Kidney tubule cell (primary cell): ENCODE measurements at regions not wholly inside any gene's neighbourhood (a gene's known extent, or its start where the extent isn't known, plus 50 kb on each side); places are given as distances from the start of the nearest gene placed in this dataset.

Experiments used
- DNase-seq: peaks from one replicate; pipeline ENCODE4 v3.0.0-alpha.2; 2018; ENCODE audit warnings: low spot score

DNA sequence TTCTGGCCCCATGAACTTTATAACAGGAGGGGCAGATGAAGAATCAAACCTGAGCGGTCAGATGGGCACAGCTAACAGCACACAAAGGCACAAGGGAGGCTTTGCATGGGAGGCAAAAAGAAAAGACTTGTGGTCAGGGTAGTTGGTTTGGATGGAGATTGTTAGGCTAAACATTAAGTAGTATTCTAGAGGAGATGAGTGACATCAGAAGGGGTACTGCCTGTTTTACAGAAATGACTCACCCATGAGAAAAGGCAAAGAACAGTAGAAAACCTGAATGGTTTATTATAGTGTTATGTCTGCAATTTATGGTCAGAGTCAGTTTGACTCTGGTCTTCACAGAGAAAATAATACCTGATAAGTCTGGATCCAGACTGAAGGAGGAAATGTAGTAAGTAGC, 129.8 kb upstream of the KIRREL3 start:
- DNase-seq = peak; percentile 17

DNA sequence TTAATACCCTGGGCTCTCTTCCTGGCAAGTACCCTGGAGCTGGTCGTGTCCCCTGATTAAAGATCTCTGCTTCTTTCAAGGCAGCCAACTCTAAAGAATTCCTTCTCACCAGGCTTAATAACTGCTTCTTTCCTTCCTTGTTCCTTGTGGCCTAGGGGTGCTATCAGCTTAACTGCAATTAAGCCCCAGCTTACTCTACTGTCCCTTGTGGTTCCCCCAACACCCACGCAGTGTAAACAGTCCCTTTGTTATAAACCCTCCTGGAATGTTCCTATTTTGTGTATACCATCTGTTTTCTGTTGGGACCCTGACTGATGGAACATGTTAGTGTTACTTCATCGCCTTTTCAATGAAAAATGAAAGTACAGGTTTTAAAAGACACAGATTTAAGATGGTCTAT, 126.4 kb upstream of the KIRREL3 start:
- DNase-seq = no peak

DNA sequence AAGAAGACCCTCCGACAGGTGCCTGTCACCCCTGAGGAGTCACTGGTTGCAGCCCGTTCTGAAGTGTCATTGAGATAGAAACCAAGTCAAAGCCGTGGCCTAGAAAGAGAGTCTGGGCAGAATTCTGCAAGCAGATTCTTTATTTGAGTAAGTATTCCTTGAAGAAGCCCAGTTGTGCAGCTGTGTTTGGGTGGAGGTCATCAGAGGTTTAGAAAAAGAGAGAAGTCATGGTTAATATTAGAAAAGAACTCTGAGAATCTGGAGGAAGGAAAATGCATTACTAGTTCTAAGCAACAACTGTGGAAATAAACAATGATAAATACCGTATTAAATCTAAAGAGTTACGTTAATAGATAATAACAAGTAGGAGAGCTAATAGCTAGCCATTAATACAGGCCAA, 118.8 kb upstream of the KIRREL3 start:
- DNase-seq = no peak

DNA sequence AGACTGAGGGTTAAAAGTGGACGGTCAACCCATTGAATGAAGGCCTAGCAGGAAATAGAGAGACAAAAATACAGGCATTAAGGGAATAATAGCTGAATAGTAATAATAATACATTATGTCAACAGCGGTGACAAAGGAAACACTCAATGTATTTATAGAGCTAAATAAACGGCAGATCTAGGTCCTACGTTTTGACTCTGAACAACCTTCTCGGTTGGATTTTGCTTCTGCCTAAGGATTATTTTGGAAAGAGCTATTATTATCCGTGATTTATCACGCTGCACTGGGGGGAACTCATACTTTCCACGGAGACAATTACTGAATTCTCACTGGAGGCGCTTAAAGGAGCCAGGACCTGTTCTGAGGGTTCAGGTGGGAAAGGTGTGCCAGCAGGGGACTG, 118.2 kb upstream of the KIRREL3 start:
- DNase-seq = no peak

DNA sequence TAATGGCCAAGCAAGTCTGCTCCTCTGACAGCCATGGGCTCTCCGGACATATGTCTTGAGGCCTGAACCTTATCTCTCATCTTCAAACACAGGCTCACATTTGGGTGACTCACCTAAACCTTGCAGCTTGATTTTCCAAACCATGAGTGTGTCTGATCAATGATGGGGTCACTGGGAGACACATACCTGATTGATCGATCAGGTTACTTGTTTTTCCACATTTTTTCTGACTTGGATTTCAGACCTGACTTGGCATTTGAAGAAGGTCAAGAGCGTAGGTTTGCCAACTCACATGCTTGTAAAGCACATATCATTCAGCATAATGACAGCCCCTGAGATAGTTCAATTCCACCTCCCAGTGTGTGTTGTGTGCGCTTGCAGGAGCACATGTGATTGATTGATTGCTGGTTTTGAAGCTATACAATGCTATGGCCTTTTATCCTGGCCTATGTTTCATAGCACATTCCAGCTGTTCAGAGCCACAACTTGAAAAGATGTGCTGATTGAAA, 116.7 kb upstream of the KIRREL3 start:
- DNase-seq = no peak

DNA sequence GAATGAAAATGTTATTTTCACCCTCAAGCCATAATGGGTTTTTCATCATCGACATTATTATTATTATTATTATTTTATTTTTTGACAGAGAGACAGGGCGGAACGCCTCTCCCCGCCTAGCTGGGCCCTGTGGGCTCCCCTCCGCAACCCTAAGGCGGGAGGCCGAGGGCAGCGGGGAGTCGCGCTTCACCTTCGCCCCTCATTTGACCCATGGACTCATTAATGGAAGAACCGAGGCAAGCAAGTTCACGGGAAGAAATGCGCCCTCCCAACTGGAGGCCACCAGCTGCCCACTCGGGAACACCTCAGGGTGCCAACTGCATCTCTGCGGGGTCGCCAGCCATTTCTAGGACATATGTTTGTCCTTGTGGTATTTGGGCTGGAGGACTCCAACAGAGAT, 115.3 kb upstream of the KIRREL3 start:
- DNase-seq = no peak

DNA sequence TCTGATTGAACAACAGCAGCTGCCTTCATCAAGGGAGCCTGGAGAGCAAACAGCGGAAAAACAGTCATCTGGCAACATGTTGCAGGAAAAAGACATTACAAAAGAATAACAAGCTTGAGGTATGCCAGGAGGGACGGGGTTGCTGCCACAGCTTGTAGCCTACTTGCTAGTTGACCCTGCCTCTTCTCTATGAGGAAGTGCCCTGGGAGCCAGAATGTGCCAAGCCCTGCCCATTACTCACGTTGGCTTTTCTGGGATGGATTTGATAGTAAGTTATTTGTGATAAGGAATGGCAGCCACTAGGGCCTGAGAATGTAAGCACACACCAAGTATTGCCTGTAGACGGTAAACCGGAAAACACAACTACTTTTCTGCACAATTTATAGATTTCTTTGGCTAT, 113.5 kb upstream of the KIRREL3 start:
- no peak for DNase-seq

DNA sequence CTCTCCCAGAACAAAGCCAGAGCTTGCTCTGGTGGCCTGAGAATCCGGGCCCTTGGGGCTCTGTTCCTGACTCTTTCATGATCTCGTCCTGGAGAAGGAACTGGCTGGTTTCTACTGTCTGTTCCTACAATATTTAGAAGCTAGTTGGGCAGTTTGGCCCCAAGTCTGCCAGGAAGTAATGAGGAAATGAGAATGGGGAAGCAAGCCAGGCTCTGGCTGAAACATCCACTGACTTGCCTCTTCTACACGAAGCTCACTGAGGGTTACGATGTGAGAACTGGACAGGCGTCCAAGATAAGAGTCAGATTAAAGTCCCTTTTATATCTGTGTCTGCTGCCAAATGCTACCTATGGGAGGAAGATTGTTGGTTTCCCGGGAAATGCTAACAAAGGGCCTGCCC, 110.0 kb upstream of the KIRREL3 start:
- no peak for DNase-seq

DNA sequence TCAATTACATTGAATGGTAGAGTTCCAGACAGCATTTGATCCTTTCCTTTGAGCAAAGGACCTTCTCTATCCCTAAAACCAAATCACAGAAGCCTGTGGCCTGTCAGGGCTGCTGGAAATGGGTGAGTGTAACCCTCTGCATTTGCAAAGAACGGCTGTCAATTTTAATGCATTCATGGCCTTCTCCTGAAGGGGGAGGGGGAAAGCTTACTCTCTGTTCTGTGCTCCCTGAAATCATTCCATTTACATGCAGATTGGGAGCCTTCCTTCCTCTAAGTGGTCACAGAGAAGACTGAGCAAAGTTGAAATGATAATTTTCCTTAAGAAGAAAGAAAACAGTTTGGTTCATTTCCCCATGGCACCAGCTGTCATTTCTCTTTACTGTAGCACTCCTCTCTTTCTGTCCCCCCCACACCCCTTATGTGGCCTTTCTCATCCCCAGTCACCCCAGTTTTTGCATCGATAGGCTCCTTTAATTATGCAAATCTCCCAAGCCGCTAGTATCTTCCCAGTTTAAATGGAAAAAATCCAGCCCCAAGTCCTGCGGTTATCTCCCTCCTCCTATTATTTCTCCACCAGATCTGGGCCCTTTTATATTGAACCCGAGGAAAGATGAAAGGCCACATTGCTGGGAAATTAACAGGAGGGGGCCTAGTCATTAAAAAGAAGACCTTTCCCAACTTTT, 109.4 kb upstream of the KIRREL3 start:
- DNase-seq = no peak

DNA sequence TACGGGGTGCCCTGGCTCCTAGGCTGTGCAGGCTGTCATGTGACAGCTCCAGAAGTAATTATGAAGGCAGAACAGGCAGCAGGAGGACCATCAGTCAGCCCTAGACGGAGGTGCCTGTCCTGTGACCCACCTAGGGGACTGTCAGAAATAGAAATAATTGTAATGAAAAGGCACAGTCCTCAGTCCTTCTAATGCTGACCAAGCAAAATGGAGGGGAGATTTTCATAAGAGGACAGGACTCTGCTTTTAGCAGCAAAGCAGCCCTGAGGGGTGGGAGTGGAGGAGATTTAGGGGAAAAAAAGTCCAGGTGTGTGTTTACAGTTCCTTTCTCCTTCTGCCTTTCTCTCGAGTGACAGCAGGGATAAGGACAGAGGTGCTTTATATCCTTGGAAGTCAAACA, 108.3 kb upstream of the KIRREL3 start:
- no peak for DNase-seq

DNA sequence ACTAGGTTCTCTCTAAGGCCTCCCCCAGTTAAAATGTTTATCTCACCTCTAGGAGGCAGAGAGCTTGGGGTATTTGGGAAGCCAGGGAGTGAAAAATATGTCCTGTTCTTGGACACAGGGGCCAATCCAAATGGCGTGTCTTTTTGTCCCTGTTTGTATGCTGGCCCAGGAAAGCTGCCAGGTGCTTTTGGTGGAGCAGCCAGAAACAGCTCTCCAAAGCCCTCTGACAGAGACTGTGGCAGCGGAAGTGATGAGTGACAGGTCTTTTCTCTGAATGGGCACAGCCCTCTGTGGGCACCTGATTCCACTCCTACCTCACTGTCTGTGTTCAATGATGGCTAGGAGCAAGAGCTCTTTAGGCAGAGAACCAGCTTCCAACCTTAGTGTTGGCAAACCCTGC, 106.4 kb upstream of the KIRREL3 start:
- DNase-seq = no peak

DNA sequence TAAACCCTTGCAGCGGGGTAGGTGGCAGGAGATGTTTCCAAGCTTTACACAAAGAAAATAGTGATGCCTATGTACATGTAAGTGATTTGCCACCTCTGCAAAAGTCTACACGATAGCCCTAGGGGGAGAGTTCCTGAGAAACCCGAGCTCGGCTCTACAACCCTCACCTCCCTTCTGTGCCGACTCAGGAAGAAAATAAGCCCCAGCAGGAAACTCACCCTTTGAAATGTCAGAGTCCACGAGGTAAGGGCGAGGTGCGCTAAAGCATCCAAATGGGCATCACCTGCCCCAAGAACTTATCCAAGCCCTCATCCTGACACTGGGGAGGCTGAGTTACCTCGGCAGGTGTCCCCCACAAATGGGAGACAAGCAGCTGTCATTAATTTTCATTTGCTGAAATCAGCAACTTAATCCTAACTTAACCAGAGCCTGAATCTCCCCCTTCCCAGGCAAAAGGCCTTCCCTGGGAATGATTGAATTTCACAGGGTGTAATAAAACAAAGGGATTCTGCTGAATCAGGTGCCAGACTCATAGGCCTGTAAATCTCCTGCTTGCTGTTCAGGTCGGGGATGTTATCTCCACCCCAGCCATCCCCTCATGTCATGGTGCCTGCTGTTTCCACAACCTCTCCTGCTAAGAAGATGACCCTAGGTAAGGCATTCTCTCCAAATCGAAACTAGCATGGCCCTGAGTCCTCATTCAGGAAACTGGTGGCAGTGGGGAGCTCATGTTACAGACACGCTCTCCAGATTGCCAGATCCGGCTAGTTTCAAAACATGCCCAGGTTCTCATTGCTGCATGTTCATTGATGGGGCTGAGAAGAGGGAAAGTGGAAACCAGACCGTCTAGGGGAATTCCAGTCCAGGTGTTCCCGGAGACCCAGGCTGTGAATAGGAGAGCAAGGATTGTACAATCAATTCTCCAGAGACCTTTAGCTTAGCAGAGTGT, 105.3 kb upstream of the KIRREL3 start:
- peak; percentile 66 for DNase-seq

DNA sequence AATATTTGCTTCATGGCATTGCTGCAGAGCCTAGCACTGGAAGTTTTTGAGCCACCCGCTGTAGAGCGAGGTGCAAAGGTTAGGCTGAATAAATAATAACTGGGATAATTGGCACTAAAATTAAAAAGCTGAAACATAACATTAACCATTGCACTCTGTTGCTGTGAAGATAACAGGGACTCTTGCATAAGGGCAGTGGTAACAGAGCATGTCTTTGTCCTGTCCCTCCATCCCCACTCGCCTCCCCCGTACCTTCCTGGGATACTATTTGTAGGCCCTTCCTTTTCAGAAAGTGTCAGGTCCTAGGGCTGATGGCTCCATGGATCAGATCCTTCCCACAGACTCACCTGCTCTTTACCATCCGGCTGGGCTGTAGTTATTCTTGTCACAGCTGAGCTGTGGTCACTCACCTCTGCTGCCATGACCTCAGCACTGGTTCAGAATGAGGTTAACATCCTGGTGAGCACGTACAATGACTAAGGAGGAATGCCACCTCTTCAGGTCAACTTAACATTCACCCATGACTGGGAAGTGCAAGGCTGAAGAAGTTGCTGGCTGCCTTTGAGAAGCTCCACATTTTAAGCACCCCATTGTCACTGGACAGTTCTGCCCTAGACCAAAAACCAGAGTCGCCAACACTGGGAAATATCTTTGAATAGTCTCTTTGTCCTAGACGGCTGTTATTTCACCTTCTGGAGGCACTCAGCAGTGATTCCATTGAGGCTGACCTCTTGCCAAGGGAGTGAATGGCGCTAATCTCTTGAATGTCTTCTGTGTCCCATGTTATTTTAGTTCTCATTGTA, 103.2 kb upstream of the KIRREL3 start:
- peak; percentile 65 for DNase-seq

DNA sequence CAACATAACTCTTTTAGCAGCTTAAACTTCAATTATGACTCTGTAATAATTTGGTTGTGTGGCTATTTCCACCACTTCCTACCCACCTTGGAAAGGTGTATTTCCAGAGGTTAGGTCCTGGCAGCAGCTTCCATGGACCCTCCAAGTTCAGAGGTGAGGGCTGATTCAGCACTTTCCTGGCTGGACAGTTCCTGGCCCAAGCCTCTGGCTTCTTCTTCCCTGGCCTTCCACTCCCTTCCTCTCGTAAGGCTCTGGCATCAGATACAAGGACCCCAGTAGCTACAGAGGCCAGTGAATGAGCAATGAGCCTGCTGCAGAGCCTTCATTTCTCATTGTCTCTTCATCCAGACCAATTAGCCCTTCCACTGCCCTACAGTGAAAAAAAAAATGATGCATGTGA, 98.1 kb upstream of the KIRREL3 start:
- no peak for DNase-seq

DNA sequence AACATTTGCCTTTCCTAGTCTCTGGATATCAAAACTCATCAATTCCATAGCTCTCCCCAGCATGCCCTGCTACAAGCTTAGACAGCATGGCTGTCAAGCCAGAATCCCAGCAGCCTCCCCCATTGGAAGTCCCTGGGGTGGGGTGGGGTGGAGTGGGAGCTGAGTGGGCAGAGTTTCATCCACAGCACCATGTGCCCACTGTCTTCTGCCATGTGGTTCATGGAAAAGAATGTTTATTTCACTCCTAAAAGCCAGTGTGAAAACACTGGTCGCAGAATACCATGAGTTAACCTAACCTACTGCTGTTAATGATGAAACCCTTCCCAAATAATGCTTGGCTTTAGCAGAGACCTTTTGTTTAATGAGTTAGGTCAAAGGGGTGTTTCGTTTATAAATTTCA, 80.2 kb upstream of the KIRREL3 start:
- DNase-seq = no peak

DNA sequence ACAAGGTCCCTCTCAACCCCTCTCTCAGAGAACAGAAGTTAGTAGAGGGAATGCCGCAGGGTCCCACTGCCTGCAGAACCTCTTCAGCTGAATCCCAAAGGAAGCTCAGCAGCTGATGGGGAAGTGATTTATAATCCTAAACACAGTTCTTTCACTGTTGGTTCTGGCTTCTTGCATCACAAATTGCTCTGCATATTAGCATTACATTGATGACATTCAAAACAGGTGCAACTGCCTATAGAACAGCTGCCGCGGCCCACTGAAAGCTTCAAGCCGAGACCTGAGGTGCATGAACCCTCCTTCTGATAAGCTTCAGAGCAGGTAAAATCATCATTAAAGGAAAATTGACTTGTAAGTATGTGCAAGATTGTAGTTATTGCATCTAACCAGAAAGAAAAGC, 75.2 kb upstream of the KIRREL3 start:
- no peak for DNase-seq

DNA sequence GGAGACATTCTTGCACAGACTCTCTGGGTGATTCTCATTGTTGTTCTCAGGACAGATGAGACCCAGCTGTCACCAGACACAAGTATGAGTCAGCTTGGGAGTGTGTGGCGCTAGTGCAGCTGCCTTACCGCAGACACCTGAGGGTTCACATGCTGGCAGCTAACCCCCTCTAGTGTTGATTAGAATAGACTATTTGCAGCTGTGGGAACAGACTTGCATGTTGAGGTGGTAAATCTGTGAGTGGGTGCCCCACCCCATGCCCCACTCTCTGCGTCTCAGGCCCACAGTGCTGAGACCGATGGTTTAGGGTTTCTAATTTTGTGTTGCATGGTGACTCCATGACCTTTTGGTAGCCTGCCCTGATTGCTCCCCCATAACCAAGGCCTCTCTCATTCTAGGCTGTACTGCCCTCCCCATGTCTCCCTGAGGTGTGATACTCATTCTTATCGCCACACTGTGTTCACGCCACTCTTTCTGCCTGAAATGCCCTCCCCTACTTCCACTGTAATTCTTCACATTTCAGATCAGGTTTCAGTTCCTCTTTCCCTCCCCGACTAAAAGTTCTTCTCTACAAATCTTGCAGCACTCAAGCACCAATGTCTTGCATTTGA, 73.7 kb upstream of the KIRREL3 start:
- peak; percentile 86 for DNase-seq

DNA sequence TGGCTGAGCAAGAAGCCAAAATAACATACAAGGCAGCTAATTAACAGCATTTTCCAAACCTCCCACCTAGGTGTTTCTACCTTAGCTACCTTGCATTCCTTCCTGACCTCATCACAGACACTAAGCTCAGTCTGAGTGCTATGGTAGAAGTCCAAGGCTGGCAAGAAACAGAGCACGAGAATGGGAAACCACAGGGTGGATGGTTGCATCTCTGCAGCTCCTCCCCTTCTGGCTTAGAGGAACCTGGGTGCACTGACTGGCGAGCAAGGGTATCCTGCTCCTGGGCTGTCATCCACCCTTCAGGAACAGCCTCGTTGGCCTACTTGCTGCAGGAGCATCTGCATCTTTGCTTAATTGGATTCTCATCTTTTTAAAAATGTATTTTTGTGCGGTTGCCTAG, 73.1 kb upstream of the KIRREL3 start:
- DNase-seq = peak; percentile 6

DNA sequence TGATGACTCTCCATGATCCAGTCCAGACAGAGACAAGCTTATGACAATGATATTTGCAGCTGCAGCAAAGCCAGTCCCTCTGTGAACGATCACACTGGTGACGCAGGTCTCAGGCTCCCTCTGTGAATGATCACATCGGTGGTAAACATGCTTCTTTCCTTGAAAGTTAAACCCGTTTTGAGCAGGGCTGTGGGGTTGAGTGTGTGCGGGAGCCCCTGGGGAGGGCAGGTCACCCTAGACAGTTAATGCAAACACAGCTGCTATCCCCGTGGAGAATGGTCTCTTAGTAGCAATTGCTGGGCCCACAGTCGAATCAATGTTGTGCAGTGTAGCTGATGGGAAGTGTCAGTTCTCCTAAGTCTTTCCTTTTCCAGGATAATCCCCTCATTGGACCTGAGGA, 71.0 kb upstream of the KIRREL3 start:
- DNase-seq = no peak

DNA sequence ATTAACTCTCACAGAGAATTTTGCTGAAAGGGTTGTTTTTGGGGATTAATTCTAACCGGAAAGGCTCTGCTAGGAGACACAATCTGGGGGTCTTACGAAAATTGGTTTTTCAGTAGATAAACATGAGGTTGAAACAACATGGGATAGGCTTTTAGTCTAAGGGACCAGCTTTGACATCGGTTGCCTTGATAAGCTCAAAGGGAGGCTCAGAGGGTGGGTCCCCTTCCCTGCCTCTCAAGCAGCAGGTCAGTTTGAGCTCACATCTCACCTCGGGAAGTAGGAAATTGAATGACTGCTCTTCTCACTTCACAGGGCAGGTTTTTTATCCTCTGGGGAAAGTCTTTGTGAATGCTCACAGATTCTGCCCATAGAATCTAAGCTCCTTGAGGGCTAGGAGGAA, 70.2 kb upstream of the KIRREL3 start:
- DNase-seq = no peak

DNA sequence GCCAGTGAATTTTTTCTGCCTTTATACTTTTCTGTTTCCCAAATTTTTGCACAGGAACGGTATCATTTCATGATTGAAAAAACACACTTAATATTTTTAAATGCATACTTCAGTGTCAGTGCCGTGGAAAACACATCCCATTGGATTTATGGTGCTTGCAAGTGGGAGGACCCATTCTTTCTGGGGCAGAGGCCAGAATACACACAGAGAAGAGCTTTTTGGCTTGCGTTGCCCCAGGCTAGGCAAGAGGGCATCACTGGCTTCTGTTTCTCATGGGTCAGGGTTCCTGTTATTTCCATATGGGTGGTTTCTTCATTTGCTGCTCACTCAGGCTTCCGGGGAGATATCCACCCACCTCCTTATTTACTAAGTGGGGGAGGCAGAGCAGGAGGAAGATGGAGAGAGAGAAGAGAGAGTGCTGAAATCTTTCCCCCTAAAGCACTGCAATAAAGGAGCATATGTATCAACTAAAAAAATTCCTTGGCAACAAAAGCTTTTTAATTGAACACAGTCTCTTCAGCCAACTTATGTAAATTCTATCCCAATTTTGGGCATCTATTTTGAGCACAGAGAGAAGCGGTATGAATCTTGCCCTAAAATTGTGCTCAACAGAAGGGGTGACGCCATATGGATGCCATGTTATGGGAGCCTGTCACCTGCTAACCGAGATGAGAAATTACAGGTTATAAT, 66.0 kb upstream of the KIRREL3 start:
- no peak for DNase-seq
